ENCODE measurements at regions not wholly inside any gene's neighbourhood (a gene's known extent, or its start where the extent isn't known, plus 50 kb on each side); places are given as distances from the start of the nearest gene placed in this dataset.

GRCh38 chr2:221096706-221097567 is 475.2 kb downstream of the EPHA4 start:
- no peak for DNase-seq

DNA sequence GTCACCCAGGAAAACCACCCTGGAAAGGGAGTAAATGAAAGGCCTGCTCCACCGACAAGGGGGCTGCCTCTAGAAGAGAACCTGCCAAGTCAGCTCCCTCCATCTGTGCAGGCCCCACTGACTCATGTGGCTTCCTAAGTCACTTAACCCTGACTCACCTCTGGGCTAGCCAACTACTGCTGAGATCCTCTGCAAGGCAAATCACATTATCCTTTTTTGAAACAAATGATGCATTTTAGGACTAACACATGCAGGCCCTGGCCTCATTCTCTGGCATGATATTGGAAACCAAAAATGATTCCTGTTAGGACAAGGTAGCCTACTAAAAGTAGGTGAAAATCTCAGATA is 474.6 kb downstream of the EPHA4 start:
- no peak for DNase-seq

DNA sequence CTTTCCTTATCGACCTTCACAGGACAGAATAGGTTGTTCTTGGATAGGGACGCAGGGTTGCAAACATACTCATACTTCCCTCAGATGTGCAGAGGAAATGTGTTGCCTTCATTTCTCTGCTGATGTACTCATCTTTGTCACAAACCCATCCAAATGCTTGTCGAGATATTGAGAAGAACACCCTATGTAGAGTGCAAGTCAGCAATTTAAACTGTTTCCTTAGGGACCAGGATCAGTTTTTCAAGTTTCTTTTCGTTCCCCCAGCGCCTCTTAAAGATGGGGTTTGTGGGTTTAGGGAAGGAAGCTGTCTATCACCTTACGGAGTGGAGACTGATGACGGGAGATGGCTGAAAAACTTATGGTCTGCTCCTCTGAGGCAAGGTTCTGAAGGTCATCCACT is 474.2 kb downstream of the EPHA4 start:
- DNase-seq: no peak

- no peak for DNase-seq
These were observed 471.5 kb downstream of the EPHA4 start for GRCh38 chr2:221100467-221101089.

- no peak for DNase-seq
These were observed 469.0 kb downstream of the EPHA4 start for GRCh38 chr2:221102896-221103688.

GRCh38 chr2:221103930-221104329 is 468.2 kb downstream of the EPHA4 start:
- DNase-seq: no peak

GRCh38 chr2:221104361-221104811 is 467.7 kb downstream of the EPHA4 start:
- no peak for DNase-seq

DNA sequence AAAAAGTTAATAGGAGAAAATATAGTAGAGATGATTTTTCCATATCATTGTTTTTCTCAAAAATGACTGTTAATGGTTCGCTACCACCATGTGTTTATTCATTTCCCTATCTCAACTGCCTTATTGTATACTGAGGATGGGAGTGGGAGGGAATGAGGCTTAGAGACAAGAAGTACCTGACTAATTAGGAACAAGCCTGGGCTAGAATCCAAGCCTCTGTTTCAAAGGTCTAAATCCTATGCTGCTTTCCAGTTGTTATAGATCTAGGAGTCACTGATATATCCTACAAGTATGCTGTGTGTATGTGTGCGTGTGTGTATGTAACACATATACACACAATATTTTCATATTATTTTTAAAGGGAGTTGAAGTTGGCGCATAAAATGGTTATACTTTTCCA is 465.9 kb downstream of the EPHA4 start:
- DNase-seq: no peak

DNA sequence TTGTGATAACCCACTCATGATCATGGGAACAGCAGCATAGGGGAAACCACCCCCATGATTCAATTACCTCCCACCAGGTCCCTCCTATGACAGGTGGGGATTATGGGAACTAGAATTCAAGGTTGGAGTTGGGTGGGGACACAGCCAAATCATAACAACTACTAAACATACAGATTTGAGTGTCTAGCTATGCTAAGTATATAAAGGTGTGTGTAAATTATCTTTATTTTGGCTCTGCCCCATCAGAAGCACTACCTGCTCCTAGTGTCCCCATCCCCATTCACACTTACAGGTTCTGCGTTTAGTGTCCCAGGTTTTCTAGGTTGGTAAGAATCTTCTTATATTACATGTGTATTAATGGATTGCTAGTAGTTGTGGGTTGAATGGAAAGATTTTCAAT is 464.7 kb downstream of the EPHA4 start:
- DNase-seq: no peak

- no peak for DNase-seq
These were observed 462.6 kb downstream of the EPHA4 start for GRCh38 chr2:221109552-221109951.

- no peak for DNase-seq
These were observed 460.4 kb downstream of the EPHA4 start for GRCh38 chr2:221111739-221112138.

- DNase-seq: no peak
These were observed 459.4 kb downstream of the EPHA4 start for GRCh38 chr2:221112744-221113143.

GRCh38 chr2:221115944-221116343 is 456.2 kb downstream of the EPHA4 start:
- no peak for DNase-seq

- DNase-seq: no peak
These were observed 451.5 kb downstream of the EPHA4 start for GRCh38 chr2:221120643-221121042.

DNA sequence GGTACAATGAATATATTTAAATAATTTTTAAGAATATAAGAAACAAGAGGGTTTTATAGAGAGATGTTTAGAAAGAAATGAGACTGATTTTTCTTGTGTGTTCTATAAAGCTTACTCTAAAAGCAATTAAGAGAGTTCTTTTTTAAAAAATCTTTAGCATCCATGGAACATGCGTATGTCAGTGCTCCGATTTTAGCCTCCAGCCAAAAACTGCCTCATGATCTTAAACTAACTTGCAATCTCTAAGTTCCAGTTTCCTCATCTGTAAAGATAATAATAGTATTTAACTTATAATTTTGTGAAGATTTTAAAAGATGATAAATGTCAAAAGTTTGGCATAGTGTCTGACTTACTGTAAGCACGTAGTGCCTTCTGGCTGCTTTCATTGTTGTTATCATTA is 448.7 kb downstream of the EPHA4 start:
- no peak for DNase-seq

DNA sequence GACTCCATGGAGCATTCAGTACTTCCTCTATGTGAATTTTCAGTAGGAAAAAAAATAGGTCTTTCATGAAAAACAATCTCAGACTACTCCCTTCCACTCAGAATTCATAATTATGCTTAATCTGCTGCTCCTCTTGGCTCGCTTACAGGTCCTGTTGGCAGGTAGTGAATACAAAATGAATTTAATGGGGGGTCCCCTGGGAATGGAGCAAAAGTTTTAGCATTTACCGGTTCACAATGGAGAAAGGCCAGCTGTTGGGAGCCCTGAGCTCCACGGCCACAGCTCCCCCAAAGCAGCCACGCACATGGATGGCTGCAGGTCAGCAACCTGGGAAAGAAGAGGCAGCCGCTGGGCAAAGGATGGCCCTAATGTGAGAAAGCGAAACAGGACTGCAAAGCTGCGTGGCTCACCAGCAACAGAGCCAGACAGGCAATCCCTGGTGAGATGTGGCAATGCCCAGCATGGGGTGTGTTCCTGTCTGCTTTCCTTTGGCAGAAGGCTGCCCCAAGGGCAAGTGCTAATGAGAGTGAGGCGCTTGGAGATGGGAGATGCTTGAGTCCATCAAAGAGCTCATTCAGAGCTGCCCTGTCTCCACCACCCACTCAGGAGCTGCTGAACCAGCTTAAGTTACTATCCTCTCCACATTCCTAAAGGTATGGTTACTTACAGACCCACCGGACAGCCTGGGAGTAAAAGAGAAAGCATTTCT is 447.4 kb downstream of the EPHA4 start:
- DNase-seq: no peak

- no peak for DNase-seq
These were observed 446.4 kb downstream of the EPHA4 start for GRCh38 chr2:221125691-221126090.

DNA sequence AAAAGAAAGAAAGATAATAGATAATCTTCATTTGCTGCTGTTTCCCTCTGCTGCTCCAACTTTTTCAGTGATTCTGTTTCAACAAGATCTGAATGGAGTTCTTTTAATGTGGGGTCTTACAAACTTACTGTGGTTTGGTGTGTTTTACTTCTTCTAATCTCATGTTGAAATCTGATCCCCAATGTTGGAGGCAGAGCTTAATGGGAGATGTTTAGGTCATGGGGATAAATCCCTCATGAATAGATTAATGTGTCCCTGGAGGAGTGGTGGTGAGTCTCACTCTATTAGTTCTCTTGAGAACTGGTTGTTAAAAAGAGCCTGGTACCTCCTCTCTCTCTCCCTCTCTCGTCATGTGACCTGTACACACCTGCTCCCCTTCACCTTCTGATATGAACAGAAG is 442.4 kb downstream of the EPHA4 start:
- no peak for DNase-seq

- DNase-seq: no peak
These were observed 441.7 kb downstream of the EPHA4 start for GRCh38 chr2:221130431-221130830.

DNA sequence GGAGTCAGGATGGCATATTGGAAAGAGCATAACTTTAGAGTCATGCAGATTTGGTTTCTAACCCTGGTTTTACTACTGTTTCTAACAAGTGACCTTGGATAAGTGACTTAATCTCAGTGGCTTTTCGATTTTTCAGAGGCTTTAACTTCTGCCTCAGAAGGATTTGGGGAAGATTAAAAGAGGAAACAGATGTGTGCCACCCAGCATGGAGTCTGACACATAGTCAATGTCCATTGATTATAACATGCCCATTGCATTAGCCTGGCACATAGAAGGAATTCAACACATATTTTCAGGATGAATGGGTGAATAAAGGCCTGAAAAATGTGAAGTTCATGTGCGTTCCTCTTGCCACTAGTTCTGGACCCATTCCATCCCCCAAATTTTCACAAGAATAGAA is 438.2 kb downstream of the EPHA4 start:
- no peak for DNase-seq

GRCh38 chr2:221134718-221135117 is 437.4 kb downstream of the EPHA4 start:
- DNase-seq: no peak

DNA sequence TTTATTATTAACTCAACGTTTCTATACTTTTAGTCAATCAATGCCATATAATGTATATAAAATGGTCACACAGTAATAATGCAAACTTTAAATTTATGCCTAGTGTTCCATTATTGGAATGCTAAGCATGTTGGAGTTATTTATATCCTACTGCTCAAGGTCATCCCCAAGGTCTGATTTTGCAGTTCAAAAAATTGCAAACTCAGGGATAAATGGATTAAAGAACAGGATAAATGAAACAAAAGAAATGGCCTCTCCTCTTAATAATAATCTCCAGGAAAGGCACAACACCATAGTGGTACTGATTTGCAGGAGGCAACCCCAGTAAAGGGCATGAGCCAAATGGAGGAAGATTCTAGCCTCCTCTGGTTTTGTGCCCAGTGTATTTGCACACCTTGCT is 436.4 kb downstream of the EPHA4 start:
- no peak for DNase-seq

GRCh38 chr2:221137385-221137784 is 434.7 kb downstream of the EPHA4 start:
- DNase-seq: no peak

Measured in effector CD8-positive, alpha-beta T cell (primary cell).